GM21529 (cell line): ENCODE measurements at regions not wholly inside any gene's neighbourhood (a gene's known extent, or its start where the extent isn't known, plus 50 kb on each side); places are given as distances from the start of the nearest gene placed in this dataset.
"Not testable (repeated sequence)": the region's sequence is repeated elsewhere in the genome, so short reads cannot be mapped to it uniquely, and the experiment has no call there.

Experiments used
- ATAC-seq: cut with Tn5 transposase; IDR thresholded peaks from one replicate; pipeline ENCODE4 v1.9.1; 2021; ENCODE audit not compliant: unreplicated experiment

- no peak for ATAC-seq
Measured at GRCh38 chr14:105852378-105853088, 326.1 kb downstream of the TMEM121 start.

- ATAC-seq: no peak
Measured at GRCh38 chr14:105853089-105853906, 326.9 kb downstream of the TMEM121 start.

GRCh38 chr14:105853907-105854599, 327.7 kb downstream of the TMEM121 start:
- ATAC-seq: no peak

- ATAC-seq: no peak
Measured at GRCh38 chr14:105854600-105855245, 328.3 kb downstream of the TMEM121 start.

- no peak for ATAC-seq
Measured at GRCh38 chr14:105855246-105855892, 329.0 kb downstream of the TMEM121 start.

GRCh38 chr14:105855893-105856675, 329.7 kb downstream of the TMEM121 start:
- no peak for ATAC-seq

GRCh38 chr14:105856676-105857219, 330.4 kb downstream of the TMEM121 start:
- no peak for ATAC-seq

- no peak for ATAC-seq
Measured at GRCh38 chr14:105857220-105857825, 330.9 kb downstream of the TMEM121 start.

- ATAC-seq: no peak
Measured at GRCh38 chr14:105857826-105858675, 331.7 kb downstream of the TMEM121 start.

- no peak for ATAC-seq
Measured at GRCh38 chr14:105858676-105859025, 332.3 kb downstream of the TMEM121 start.

- ATAC-seq: not testable (repeated sequence)
Measured at GRCh38 chr14:105859073-105859716, 332.8 kb downstream of the TMEM121 start.

GRCh38 chr14:105859717-105860614, 333.6 kb downstream of the TMEM121 start:
- no peak for ATAC-seq

- ATAC-seq: no peak
Measured at GRCh38 chr14:105860615-105861580, 334.5 kb downstream of the TMEM121 start.

- peak; percentile 61 for ATAC-seq
Measured at GRCh38 chr14:105861985-105862465, 335.6 kb downstream of the TMEM121 start.

- ATAC-seq: no peak
Measured at GRCh38 chr14:105862581-105863239, 336.3 kb downstream of the TMEM121 start.
